Ovary (tissue), 7 donors: ENCODE measurements at regions not wholly inside any gene's neighbourhood (a gene's known extent, or its start where the extent isn't known, plus 50 kb on each side); places are given as distances from the start of the nearest gene placed in this dataset.

ENCODE experiments used
- DNase-seq, 5 donors: peaks; one replicate each; pipeline ENCODE4 v3.0.0-alpha.2; 2019 to 2020
- H3K27ac ChIP-seq, 2 donors: fragments of 200-600 bp; one replicate each; pipeline versions ENCODE4 v1.5.1 to v1.8.0; 2019 to 2022
- H3K27me3 ChIP-seq: fragments of 200-600 bp; one replicate; pipeline ENCODE4 v1.8.0; 2022
- H3K36me3 ChIP-seq: fragments of 200-600 bp; sonication (generic); one replicate; pipeline ENCODE4 v1.5.1; 2019
- H3K4me1 ChIP-seq: one replicate; pipeline ENCODE4 v1.8.1; 2013; ENCODE audit warnings: mild to moderate bottlenecking, moderate library complexity; ENCODE audit not compliant: insufficient read depth
- H3K4me3 ChIP-seq: fragments of 200-600 bp; sonication (generic); one replicate; pipeline ENCODE4 v1.5.1; 2017
- H3K9me3 ChIP-seq, 2 donors: fragments of 200-600 bp in 1 of 2; sonication (generic) in 1 of 2; one replicate each; pipeline versions ENCODE4 v1.5.1 to v1.8.1; 2013 to 2019; ENCODE audit warnings: mild to moderate bottlenecking in 1 of 2, moderate library complexity in 1 of 2
- EP300 ChIP-seq: sonication (generic); formaldehyde crosslinking; IDR thresholded peaks from one replicate; pipeline ENCODE4 v1.6.1; 2017; ENCODE audit warnings: antibody characterized with exemption
- POLR2A ChIP-seq: fragments of 450-650 bp; IDR thresholded peaks from one replicate; pipeline ENCODE4 v1.6.1; 2017; ENCODE audit warnings: antibody characterized with exemption, mild to moderate bottlenecking, moderate library complexity
- WGBS, 3 donors: extraction: QIAGEN DNeasy Blood & Tissue Kit in 1 of 3; methylation state at CpG; one replicate each; pipeline versions ENCODE4 v1.1.5 to v1.1.7; 2013 to 2017; 5-methylcytosine and 5-hydroxymethylcytosine counted together
- intact Hi-C, 4 donors: fragments of 100-400 bp; cut with DNase I; formaldehyde crosslinking; loops; one replicate each; pipeline versions ENCODE4 v1.11.0 to v1.15.1; 2022 to 2023
- TF ChIP-seq, protein P1 (sequence below), 3 donors: fragments of 450-650 bp in 2 of 3; fragments of 200-600 bp in 1 of 3; IDR thresholded peaks; one replicate each; pipeline versions ENCODE4 v1.5.1 to v1.8.0; 2016 to 2022; ENCODE audit warnings: antibody characterized with exemption in 3 of 3, mild to moderate bottlenecking in 1 of 3
- donor health status: DM: no; HTN: no; CAD: no; lungs with moderate emphysema.
- donor health status: DM: no; HTN: no; CAD: no.
- donor health status: Bipolar disorder and iron deficiency.
- donor health status: DM: no; HTN: no; CAD: no.
- donor health status: DM: yes; HTN: yes; CAD: no.

DNA sequence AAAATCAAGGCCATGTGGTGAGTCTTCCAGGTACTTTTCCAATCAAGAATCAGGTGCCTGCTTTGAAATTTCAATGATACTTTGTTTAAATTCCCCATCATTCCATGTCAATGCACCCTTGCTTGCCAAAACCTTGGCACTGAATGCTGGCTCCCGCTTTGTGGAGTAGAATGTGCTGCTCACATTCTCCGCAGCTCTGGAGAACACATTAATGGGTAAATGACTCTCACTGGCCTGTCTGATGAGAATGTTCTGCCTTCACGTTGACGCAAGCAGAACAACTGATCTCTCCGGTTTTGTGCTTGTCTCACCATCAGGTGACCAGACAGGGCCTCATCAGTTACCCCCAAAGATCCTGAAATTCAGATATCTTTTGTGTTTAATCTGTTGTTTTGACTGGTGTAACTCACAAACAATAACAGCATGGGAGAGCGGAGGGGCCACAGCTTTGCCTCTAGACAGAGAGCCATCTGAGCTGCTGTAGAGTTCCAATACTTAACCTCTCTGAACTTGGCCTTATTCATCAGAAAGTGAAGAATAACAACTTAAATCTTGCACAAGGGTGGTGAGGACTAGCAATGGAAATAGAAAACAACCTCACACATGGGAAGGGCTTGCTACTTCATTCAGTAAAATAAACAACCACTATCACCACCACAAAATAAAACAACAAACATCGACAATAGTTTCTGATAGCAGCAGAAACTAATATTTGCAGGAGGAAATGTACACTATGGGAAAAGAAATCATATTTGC, 276.9 kb upstream of the IGFBP3 start:
- H3K27ac ChIP-seq, result peak overlapping the region in 1 of 2 donors; percentile 53
- no peak for TF ChIP-seq POLR2A
- no peak for TF ChIP-seq EP300
- TF ChIP-seq, protein P1, sequence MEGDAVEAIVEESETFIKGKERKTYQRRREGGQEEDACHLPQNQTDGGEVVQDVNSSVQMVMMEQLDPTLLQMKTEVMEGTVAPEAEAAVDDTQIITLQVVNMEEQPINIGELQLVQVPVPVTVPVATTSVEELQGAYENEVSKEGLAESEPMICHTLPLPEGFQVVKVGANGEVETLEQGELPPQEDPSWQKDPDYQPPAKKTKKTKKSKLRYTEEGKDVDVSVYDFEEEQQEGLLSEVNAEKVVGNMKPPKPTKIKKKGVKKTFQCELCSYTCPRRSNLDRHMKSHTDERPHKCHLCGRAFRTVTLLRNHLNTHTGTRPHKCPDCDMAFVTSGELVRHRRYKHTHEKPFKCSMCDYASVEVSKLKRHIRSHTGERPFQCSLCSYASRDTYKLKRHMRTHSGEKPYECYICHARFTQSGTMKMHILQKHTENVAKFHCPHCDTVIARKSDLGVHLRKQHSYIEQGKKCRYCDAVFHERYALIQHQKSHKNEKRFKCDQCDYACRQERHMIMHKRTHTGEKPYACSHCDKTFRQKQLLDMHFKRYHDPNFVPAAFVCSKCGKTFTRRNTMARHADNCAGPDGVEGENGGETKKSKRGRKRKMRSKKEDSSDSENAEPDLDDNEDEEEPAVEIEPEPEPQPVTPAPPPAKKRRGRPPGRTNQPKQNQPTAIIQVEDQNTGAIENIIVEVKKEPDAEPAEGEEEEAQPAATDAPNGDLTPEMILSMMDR (IDR thresholded peaks at IDR 0.05), result no peak
- 16 to 49% (median 32%) methylated on average over 7 of the region's 7 CpGs for WGBS, 3 donors
- H3K36me3 ChIP-seq, result no peaks in the 10 kb centered on the region
- H3K9me3 ChIP-seq, result no peaks in the 10 kb centered on the region
- no peaks in the 10 kb centered on the region for H3K27me3 ChIP-seq
- peaks cover 15% of the 10 kb centered on the region for H3K4me1 ChIP-seq
- intact Hi-C loops, result no loop called here
- H3K4me3 ChIP-seq, result no peak overlapping the region
- peak in 4 of 5 donors; percentile 31 to 47 (median 34) for DNase-seq

DNA sequence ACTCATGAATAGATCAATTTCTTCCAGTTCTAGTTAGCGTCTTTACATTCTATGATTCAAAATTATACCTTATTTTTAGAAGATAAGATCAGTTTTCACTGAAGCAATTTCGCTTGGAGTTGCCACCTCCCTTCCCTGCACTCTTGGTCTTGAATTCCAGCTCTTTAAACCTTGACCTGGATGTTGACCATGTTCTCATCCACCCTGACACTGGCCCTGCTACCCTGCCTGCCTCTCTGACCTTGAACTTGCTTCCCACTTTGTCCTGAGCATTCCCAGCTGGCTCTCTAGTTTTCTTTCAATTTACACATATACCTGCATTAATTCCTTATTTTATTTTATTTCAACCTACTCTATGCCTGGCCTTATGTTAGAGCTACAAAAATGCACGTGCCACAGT, 274.9 kb upstream of the IGFBP3 start:
- H3K4me3 ChIP-seq, result no peak overlapping the region
- H3K27me3 ChIP-seq, result no peaks in the 10 kb centered on the region
- no peaks in the 10 kb centered on the region for H3K36me3 ChIP-seq
- H3K9me3 ChIP-seq, result no peaks in the 10 kb centered on the region
- TF ChIP-seq POLR2A (no peak), EP300 (no peak)
- TF ChIP-seq, protein P1 (IDR thresholded peaks at IDR 0.05), result no peak
- H3K27ac ChIP-seq, result peak overlapping the region in 1 of 2 donors; percentile 15
- intact Hi-C loops, result no loop called here
- WGBS, 3 donors, result 65 to 86% (median 68%) methylated on average over 3 of the region's 3 CpGs
- H3K4me1 ChIP-seq, result peaks cover 15% of the 10 kb centered on the region
- no peak for DNase-seq

DNA sequence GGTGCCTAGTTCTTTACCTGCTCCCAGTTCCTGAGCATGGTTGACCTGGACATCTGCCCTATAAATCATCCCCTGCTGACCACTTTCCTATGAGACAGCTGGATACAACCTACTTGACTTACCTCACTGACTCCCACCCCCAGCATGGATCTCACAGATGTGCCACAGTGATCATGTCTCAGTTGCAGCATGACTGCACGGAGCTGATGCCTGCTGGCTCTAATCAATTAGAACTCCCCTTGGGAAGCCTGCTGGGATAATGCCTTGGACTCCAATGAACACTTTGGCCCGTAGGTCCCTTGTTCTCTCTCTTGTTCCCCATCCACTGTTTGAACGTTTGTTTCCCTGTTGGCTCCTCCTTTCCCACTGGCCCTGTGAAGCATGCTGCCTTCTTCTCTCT, 271.2 kb upstream of the IGFBP3 start:
- no peak for TF ChIP-seq EP300
- TF ChIP-seq, protein P1 (IDR thresholded peaks at IDR 0.05), result no peak
- no peak for TF ChIP-seq POLR2A
- intact Hi-C loops, result no loop called here
- Histone ChIP-seq H3K4me3 (no peak overlapping the region), H3K27me3 (no peaks in the 10 kb centered on the region), H3K4me1 (peaks cover 11% of the 10 kb centered on the region), H3K9me3 (no peaks in the 10 kb centered on the region), H3K27ac (no peak overlapping the region), H3K36me3 (no peaks in the 10 kb centered on the region)
- WGBS, 3 donors, result 88 to 98% (median 92%) methylated on average over 3 of the region's 3 CpGs
- DNase-seq, result no peak

DNA sequence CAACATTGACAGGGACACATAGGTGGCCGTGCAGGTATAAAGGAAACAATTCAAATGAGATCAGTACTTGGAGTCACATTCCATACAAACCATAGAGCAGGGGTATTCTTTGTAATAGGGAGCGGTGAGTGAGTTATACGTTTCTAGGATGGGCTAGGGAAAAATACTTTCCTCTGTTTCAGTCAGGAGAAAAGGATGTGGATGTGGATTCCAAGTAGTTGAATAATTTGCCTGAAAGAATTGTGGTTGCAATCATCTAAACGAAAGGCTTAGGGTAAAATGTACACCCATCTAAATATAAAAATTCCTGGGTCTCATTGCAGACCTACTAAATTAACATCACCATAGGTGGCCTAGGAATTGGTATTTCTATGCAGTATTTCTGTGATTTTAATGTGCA, 270.7 kb upstream of the IGFBP3 start:
- H3K36me3 ChIP-seq, result no peaks in the 10 kb centered on the region
- WGBS, 3 donors, result 93 to 96% (median 94%) methylated on average over 4 of the region's 4 CpGs
- peaks cover 9% of the 10 kb centered on the region for H3K4me1 ChIP-seq
- TF ChIP-seq POLR2A, result no peak
- TF ChIP-seq, protein P1 (IDR thresholded peaks at IDR 0.05), result no peak
- H3K9me3 ChIP-seq, result no peaks in the 10 kb centered on the region
- intact Hi-C loops, result no loop called here
- no peaks in the 10 kb centered on the region for H3K27me3 ChIP-seq
- no peak for DNase-seq
- H3K27ac ChIP-seq, result no peak overlapping the region
- H3K4me3 ChIP-seq, result no peak overlapping the region
